Endothelial cell (in vitro differentiated cells): ENCODE measurements at regions not wholly inside any gene's neighbourhood (a gene's known extent, or its start where the extent isn't known, plus 50 kb on each side); places are given as distances from the start of the nearest gene placed in this dataset.
A peak's percentile ranks its signal among the peaks of the same experiment; 100 is the strongest.

Experiments used
- DNase-seq: peaks from one replicate; pipeline ENCODE4 v3.0.0; 2021; ENCODE audit warnings: low spot score
- H3K27ac Mint-ChIP-seq: one replicate; pipeline ENCODE4 v1.8.0; 2021; ENCODE audit warnings: mixed read lengths, inconsistent platforms; ENCODE audit not compliant: unreplicated experiment
- H3K27me3 Mint-ChIP-seq: one replicate; pipeline ENCODE4 v1.8.0; 2021; ENCODE audit warnings: mild to moderate bottlenecking, moderate library complexity, mixed read lengths, inconsistent platforms; ENCODE audit not compliant: unreplicated experiment
- H3K36me3 Mint-ChIP-seq: one replicate; pipeline ENCODE4 v1.8.0; 2021; ENCODE audit warnings: mild to moderate bottlenecking, low read depth, mixed read lengths, inconsistent platforms; ENCODE audit not compliant: unreplicated experiment
- H3K4me1 Mint-ChIP-seq: one replicate; pipeline ENCODE4 v1.8.0; 2021; ENCODE audit warnings: mild to moderate bottlenecking, mixed read lengths, inconsistent platforms; ENCODE audit not compliant: unreplicated experiment
- H3K4me3 Mint-ChIP-seq: one replicate; pipeline ENCODE4 v1.8.0; 2021; ENCODE audit warnings: mild to moderate bottlenecking, mixed read lengths, inconsistent platforms; ENCODE audit not compliant: unreplicated experiment
- H3K9me3 Mint-ChIP-seq: one replicate; pipeline ENCODE4 v1.8.0; 2021; ENCODE audit warnings: mixed read lengths, inconsistent platforms; ENCODE audit not compliant: unreplicated experiment
- CTCF ChIP-seq: fragments of 200-600 bp; sonication (generic); IDR thresholded peaks from one replicate; pipeline ENCODE4 v1.5.0; 2021; ENCODE audit warnings: antibody characterized with exemption; ENCODE audit not compliant: unreplicated experiment

- no peak for TF ChIP-seq CTCF
Observed at GRCh38 chr12:65681226-65681625, 143.1 kb upstream of the HMGA2 start.

GRCh38 chr12:65682112-65682511 lies 142.2 kb upstream of the HMGA2 start:
- Mint-ChIP-seq H3K27ac (no peak overlapping the region), H3K4me3 (no peak overlapping the region), H3K36me3 (no peaks in the 10 kb centered on the region), H3K9me3 (no peaks in the 10 kb centered on the region), H3K27me3 (peaks cover 1% of the 10 kb centered on the region), H3K4me1 (no peaks in the 10 kb centered on the region)
- TF ChIP-seq CTCF: no peak
- no peak for DNase-seq

More at GRCh38 chr12:65681226-65681625, 143.1 kb upstream of the HMGA2 start:
- Mint-ChIP-seq H3K36me3 (no peaks in the 10 kb centered on the region), H3K27me3 (peaks cover 1% of the 10 kb centered on the region), H3K4me1 (peaks cover 2% of the 10 kb centered on the region), H3K27ac (no peak overlapping the region), H3K4me3 (no peak overlapping the region), H3K9me3 (no peaks in the 10 kb centered on the region)
- DNase-seq: no peak

GRCh38 chr12:65684906-65685305 lies 139.4 kb upstream of the HMGA2 start:
- Mint-ChIP-seq H3K36me3 (no peaks in the 10 kb centered on the region), H3K4me3 (no peak overlapping the region)
- DNase-seq: no peak

GRCh38 chr12:65685514-65685913 lies 138.8 kb upstream of the HMGA2 start:
- Mint-ChIP-seq H3K4me1 (no peaks in the 10 kb centered on the region), H3K36me3 (no peaks in the 10 kb centered on the region), H3K27ac (no peak overlapping the region), H3K9me3 (no peaks in the 10 kb centered on the region), H3K27me3 (peaks cover 1% of the 10 kb centered on the region), H3K4me3 (no peak overlapping the region)
- TF ChIP-seq CTCF: peak; percentile 68
- DNase-seq: no peak

More at GRCh38 chr12:65684906-65685305, 139.4 kb upstream of the HMGA2 start:
- Mint-ChIP-seq H3K9me3 (no peaks in the 10 kb centered on the region), H3K4me1 (no peaks in the 10 kb centered on the region), H3K27ac (no peak overlapping the region), H3K27me3 (peaks cover 1% of the 10 kb centered on the region)
- no peak for TF ChIP-seq CTCF

- Mint-ChIP-seq H3K4me1 (no peaks in the 10 kb centered on the region), H3K4me3 (no peak overlapping the region), H3K27me3 (peaks cover 1% of the 10 kb centered on the region), H3K36me3 (no peaks in the 10 kb centered on the region), H3K9me3 (no peaks in the 10 kb centered on the region), H3K27ac (no peak overlapping the region)
- TF ChIP-seq CTCF: no peak
- DNase-seq: no peak
Observed at GRCh38 chr12:65689508-65689907, 134.8 kb upstream of the HMGA2 start.
